Keratinocyte (primary cell): ENCODE measurements at regions not wholly inside any gene's neighbourhood (a gene's known extent, or its start where the extent isn't known, plus 50 kb on each side); places are given as distances from the start of the nearest gene placed in this dataset.

Source experiments
- CTCF ChIP-seq, 3 experiments: IDR thresholded peaks in 1 of 3; conservative IDR thresholded peaks in 1 of 3; optimal IDR thresholded peaks in 1 of 3; 2 replicates in 2 of 3; 3 replicates in 1 of 3; pipeline versions ENCODE3 to v1.5.1; 2011; ENCODE audit warnings: low read length in 3 of 3, mild to moderate bottlenecking in 3 of 3, moderate library complexity in 2 of 3, control low read depth in 1 of 3, inconsistent platforms in 1 of 3; ENCODE audit not compliant: insufficient read depth in 2 of 3; ENCODE audit errors: extremely low read depth in 1 of 3
- EZH2 ChIP-seq: IDR thresholded peaks from one replicate; pipeline ENCODE4 v1.6.1; 2012; ENCODE audit warnings: inconsistent platforms, mild to moderate bottlenecking, low read length, moderate library complexity

GRCh38 chr6:97812940-97813339 is 529.9 kb upstream of the MMS22L start:
- TF ChIP-seq CTCF (optimal IDR thresholded peaks at IDR 0.05 in 1 of 3, IDR thresholded peaks at IDR 0.05 in 1 of 3, conservative IDR thresholded peaks at IDR 0.05 in 1 of 3; ENCODE audit: extremely low read depth in 1 of 3, insufficient read depth in 2 of 3, low read length in 3 of 3) = no peak
- no peak for TF ChIP-seq EZH2
